ENCODE measurements at regions not wholly inside any gene's neighbourhood (a gene's known extent, or its start where the extent isn't known, plus 50 kb on each side); places are given as distances from the start of the nearest gene placed in this dataset.
A peak's percentile ranks its signal among the peaks of the same experiment; 100 is the strongest.
"Not testable (repeated sequence)": the region's sequence is repeated elsewhere in the genome, so short reads cannot be mapped to it uniquely, and the experiment has no call there.

GRCh38 chr1:66424530-66424929 lies 109.4 kb upstream of the SGIP1 start:
- DNase-seq (ENCODE audit: low read depth), result not testable (repeated sequence)

GRCh38 chr1:66426239-66426853 lies 107.6 kb upstream of the SGIP1 start:
- no peak for DNase-seq (ENCODE audit: low read depth)

- not testable (repeated sequence) for DNase-seq (ENCODE audit: low read depth)
Measured at GRCh38 chr1:66430815-66431214, 103.1 kb upstream of the SGIP1 start.

DNA sequence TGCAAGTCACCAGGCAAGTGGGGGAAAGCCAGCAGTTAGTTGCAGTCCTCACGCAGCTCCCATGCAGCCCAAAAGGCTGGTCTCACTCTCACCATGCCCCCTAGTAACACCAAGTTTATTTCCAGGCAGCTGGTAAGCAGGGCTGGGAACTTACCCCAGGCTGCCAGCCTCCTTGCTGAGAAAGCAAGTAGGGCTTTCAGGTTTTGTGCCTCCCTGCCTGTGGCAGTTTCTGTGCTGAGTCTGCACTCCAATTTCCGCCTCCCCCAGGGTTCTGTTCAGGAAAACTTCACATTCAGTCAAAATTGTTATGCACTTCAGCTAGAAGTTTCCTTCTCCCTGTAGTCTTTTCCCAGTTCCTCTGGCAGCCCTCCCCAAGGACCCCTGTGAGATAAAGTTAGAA lies 102.0 kb upstream of the SGIP1 start:
- DNase-seq (ENCODE audit: low read depth), result no peak

- no peak for DNase-seq (ENCODE audit: low read depth)
Measured at GRCh38 chr1:66433611-66434010, 100.3 kb upstream of the SGIP1 start.

GRCh38 chr1:66434096-66434495 lies 99.9 kb upstream of the SGIP1 start:
- DNase-seq (ENCODE audit: low read depth), result peak; percentile 91

DNA sequence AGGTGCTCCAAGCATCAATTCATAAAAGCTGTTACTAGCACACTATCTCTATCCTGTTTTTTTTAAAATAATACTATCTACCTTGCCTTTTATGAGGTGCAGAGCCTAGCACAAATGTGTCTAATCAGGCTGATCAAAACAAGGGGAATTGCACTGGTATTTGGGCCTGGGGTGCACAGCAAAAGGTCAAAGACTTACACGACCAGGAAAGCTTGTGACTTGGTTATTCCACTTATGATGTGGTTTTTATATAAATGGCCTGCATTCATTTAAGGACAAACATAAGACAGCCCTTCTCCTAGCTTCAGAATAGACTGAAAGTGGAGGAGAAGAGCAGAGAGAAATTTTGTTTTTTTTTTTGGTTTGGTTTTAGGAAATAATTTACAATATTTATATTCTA lies 98.4 kb upstream of the SGIP1 start:
- DNase-seq (ENCODE audit: low read depth), result no peak

DNA sequence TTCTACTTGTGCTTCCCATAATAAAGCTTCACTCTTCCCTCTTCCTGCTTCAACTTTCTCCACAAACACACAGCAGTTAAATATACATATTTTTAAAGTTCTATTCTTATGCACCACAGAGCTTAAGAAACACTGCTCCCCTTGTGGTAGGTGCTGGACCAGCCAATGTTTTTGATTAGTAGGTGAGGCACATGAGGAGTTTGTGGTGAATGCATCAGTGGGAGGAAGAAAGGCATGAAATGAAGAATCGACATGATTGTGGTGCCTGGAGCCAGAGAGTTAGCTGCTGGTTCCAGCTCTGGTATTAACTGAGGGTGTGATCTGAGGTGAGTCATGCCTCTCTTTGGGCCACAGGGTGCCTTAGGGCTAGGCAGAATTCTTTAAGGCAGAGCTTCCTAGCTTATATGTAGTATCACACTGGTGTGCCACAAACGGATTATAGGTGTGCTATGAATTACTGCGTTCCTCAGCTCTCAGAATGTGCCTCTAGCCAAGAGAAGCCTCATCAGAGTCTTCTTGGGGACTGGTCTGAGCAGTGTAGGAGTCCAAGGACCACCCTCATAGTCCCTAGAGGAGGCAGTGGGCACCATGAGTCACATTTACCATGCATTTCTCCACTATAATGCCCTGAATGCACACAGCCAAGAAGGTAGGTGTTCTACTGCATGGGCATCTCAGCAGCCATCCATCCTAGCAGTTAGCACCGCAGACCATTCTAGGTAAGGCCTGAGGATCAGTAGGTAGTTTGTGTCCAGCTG lies 97.4 kb upstream of the SGIP1 start:
- DNase-seq (ENCODE audit: low read depth), result peak; percentile 92

GRCh38 chr1:66437136-66437401 lies 96.9 kb upstream of the SGIP1 start:
- DNase-seq (ENCODE audit: low read depth), result no peak

DNA sequence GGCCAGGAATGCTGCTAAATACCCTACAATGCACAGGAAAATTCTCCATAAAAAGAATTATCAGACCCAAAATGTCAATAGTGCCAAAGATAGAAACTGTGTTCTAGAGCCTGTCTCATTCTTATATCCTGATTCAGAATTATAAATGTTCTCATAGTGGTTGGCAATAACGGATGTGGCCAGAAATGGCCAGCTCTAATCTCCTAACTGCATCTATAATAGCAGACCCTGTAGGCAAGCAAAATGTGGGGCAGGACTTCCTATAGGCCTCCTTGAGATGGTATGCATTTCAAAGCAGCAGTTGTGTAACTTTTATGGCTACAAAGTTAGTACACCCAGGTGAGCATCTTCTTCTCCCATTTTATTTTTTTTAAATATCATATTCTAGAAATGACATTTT lies 95.9 kb upstream of the SGIP1 start:
- peak; percentile 60 for DNase-seq (ENCODE audit: low read depth)

DNA sequence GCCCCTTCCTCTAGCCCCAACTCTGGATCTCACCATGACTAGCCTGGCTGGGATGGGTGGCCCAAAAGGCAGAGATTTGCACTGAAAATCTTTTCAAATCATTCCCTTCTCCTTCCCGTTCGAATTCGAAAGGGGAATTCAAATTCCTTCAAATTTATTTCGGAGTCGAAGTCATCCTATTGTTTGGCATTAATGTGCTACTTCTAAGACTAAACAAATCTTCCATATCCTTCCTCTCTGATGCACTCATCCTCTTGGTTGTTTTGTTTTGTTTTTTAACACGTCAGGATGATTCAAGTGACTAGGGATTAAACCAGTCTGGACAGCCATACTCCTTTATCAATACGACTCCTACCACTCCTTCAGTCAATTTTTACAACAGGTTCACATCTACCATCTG lies 95.5 kb upstream of the SGIP1 start:
- DNase-seq (ENCODE audit: low read depth), result peak; percentile 7

- peak; percentile 22 for DNase-seq (ENCODE audit: low read depth)
Measured at GRCh38 chr1:66439031-66439740, 94.8 kb upstream of the SGIP1 start.

DNA sequence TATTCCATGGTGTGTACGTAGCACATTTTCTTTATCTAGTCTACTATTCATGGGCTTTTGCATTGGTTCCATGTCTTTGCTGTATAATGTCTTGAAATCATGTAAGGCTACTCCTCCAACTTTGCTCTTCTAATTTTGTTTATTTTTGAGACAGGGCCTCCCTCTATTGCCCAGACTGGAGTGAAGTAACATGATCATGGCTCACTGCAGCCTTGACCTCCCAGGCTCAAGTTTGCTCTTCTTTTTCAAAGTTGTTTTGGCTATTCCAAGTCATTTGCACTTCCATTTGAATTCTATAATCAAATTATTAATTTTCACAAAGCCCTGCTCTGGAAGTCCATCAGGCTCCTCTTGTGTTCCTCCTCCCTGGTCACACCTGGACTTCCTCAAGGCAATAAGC lies 90.2 kb upstream of the SGIP1 start:
- no peak for DNase-seq (ENCODE audit: low read depth)

- no peak for DNase-seq (ENCODE audit: low read depth)
Measured at GRCh38 chr1:66444438-66445265, 89.3 kb upstream of the SGIP1 start.

DNA sequence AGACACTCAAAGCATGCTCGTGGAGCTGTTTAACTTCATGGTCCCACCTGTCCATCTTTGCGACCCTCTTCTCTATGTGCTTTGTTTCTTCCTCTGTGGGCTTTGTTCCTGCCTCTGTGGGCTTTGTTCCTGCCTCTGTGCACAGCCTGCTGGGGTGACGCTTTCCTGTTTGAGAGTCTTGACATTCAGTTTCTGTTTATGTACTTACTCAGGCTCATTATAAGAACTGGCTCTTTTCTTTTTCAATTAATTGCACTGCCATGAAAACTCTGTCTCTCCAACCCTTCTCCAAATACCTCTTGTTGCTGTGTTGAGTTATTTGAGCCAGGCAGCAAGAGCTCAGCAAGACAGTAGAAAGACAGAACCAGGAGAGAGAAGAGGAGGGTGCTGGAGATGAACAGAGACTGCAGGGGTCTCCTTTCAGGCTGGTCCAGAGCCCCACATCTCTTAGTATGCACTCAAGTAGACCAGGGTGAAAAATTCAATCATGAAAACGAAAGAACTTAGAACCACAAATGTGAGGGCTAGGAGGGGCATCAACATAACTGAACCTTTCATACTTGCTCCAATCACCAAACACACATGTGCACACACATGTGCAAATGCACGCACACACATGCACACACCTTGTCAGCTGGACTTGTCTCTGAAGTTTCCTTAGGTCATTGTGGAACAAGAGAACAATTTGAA lies 88.3 kb upstream of the SGIP1 start:
- no peak for DNase-seq (ENCODE audit: low read depth)

DNA sequence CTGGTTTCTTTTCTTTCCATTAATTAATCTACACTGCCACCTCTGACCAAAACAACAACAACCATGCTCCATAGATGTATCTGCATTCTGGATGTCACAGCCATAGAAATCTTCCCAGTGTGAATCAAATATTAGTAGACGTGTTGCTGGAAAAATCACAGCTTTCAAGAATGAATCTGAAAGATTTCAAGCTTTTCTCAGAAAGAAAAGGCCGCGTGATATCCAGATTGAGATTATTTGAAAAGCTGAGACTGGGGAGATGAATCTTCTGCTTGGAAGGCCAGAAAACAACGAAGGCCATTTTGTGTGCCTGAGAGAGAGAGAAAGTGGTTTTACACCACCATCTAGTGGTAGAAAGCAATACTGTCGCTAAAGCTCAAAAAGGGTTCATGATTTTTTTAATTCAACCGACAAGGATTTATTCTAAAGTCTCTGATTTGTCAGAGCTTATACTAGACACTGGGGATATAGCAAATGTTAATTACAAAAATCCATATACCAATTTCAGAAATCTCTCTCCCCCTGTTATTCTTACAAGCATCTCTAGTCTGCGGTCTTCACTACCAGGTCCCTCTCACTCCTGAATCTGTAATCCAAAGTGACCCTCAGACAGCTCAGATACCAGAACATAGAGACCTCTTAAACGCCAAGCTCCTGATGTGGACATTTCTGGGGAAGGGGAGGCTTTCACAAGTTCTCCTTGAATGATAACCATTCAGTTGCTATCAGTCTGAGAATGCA lies 87.5 kb upstream of the SGIP1 start:
- DNase-seq (ENCODE audit: low read depth), result peak; percentile 69

- DNase-seq (ENCODE audit: low read depth), result no peak
Measured at GRCh38 chr1:66450043-66450514, 83.9 kb upstream of the SGIP1 start.

DNA sequence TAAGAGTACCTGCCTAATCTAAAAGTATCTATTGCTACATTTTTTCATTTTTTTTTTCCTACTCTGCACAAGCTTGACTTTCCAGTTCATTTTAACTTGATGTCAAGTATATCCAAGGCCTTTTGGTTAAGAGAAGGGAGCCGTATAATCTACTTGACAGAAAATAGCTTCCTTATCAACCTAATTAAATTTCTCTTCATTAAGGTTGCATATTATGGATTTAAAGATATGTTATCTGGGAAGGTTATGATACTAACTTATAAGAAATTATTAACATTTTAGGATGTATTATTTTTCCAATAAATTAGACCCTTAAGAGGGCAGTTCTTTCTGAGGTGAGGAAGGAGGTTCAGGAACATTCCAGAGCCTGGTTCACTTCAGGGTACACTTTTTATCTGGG lies 83.1 kb upstream of the SGIP1 start:
- no peak for DNase-seq (ENCODE audit: low read depth)

DNA sequence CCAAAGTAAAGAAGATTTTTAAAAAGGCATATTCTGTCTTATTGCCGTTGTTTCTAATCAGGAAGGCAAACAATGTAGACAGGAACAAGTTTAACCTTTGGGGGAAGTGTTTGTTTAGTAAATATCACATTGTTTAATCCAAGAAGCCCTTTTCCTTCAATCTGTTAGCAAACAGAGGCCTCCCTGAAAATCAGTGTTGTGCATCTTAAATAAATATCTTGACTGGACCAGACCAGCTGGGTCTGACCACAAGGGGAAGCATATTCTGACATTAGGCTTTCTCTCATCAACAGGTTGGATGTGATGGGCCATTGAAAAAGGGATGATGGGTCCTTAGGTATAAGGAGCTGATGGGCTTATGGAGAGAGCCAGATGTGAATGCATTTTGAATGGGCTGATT lies 81.8 kb upstream of the SGIP1 start:
- DNase-seq (ENCODE audit: low read depth), result peak; percentile 5

DNA sequence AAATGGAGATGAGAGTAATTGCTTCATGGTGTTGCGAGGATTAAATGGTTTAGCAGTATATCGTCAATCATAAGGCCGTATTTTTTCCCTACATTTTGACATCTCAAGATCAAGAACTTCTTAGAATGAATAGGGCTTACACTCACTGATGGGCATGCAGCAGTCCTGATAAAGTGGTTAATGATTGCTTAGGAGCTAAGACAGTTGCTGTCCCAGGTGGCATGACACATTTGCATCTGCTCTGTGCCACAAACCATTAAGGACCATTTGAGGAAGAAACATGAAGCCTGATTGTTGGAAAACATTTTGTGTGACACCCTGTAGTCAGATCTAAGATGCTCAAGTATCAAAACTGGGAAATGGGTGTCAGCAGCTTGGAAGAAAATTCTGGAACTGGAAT lies 81.0 kb upstream of the SGIP1 start:
- DNase-seq (ENCODE audit: low read depth), result no peak

- no peak for DNase-seq (ENCODE audit: low read depth)
Measured at GRCh38 chr1:66455446-66455845, 78.5 kb upstream of the SGIP1 start.

Data from HT1080 (cell line).